ENCODE measurements at regions not wholly inside any gene's neighbourhood (a gene's known extent, or its start where the extent isn't known, plus 50 kb on each side); places are given as distances from the start of the nearest gene placed in this dataset.

DNA sequence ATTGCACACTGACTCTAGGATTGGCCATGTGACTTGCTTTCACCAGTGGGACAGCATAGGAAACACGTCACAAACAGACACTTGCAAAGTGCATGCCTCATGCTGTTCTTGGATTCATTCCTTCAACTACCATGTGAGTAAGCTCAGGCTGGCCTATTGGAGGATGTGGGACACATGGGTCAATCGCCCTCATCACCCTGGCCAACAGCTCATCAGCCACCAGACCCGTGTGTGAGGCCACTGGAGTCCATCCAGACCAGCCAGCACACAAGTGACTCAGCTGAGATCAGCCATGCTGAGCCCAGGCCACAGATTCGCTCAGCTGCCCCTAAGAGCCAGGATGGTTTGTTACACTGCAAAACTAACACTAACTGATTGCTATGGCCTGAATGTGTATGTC lies 216.1 kb upstream of the GRIK3 start:
- TF ChIP-seq ZNF274 (IDR thresholded peaks at IDR 0.05; ENCODE audit: low read depth, low read length) (no peak), YY1 (IDR thresholded peaks at IDR 0.05; ENCODE audit: insufficient read depth, insufficient read length) (no peak), SUZ12 (IDR thresholded peaks at IDR 0.05; ENCODE audit: extremely low read depth, insufficient read depth, insufficient read length) (no peak)
